Keratinocyte (primary cell): ENCODE measurements at regions not wholly inside any gene's neighbourhood (a gene's known extent, or its start where the extent isn't known, plus 50 kb on each side); places are given as distances from the start of the nearest gene placed in this dataset.

Experiments
- DNase-seq: peaks from one replicate; pipeline ENCODE4 v3.0.0-alpha.2; 2011; ENCODE audit warnings: low read depth, missing footprints, low spot score
- FAIRE-seq: peaks from 2 replicates; lab custom pipeline; 2011; peaks lifted over from hg19 to GRCh38; lab: Jason Lieb, UNC
- H2AFZ ChIP-seq: 2 replicates; pipeline ENCODE4 v1.6.0; 2012; ENCODE audit warnings: low read length, control low read depth, inconsistent platforms; ENCODE audit not compliant: control insufficient read depth
- H3K27ac ChIP-seq: 2 replicates; pipeline ENCODE4 v1.5.1; 2011; ENCODE audit warnings: low read length; ENCODE audit not compliant: control insufficient read depth, insufficient read depth
- H3K27me3 ChIP-seq: 3 replicates; pipeline ENCODE4 v1.6.0; 2011; ENCODE audit warnings: low read length; ENCODE audit not compliant: control insufficient read depth, insufficient read depth; ENCODE audit errors: extremely low read depth
- H3K36me3 ChIP-seq, 2 experiments: 2 replicates in 1 of 2; 3 replicates in 1 of 2; pipeline ENCODE4 v1.5.1; 2011; ENCODE audit warnings: low read length in 2 of 2, mild to moderate bottlenecking in 1 of 2; ENCODE audit not compliant: control insufficient read depth in 2 of 2, insufficient read depth in 2 of 2; ENCODE audit errors: extremely low read depth in 1 of 2
- H3K4me1 ChIP-seq: 3 replicates; pipeline ENCODE4 v1.5.1; 2011; ENCODE audit warnings: low read length; ENCODE audit not compliant: control insufficient read depth, insufficient read depth; ENCODE audit errors: extremely low read depth
- H3K4me2 ChIP-seq: 3 replicates; pipeline ENCODE4 v1.6.0; 2011; ENCODE audit warnings: low read depth, low read length; ENCODE audit not compliant: control insufficient read depth, insufficient read depth; ENCODE audit errors: extremely low read depth
- H3K4me3 ChIP-seq, 3 experiments: fragments of 200-600 bp in 1 of 3; sonication (generic) in 1 of 3; 2 replicates in 2 of 3; 3 replicates in 1 of 3; pipeline ENCODE4 v1.5.1; 2011 to 2016; ENCODE audit warnings: low read length in 3 of 3, mild to moderate bottlenecking in 3 of 3, control low read depth in 2 of 3, inconsistent platforms in 1 of 3, low read depth in 1 of 3, mixed read lengths in 1 of 3, mixed run types in 1 of 3, moderate library complexity in 1 of 3; ENCODE audit not compliant: control insufficient read depth in 2 of 3, insufficient read depth in 2 of 3; ENCODE audit errors: extremely low read depth in 1 of 3
- H3K79me2 ChIP-seq: 2 replicates; pipeline ENCODE4 v1.6.0; 2012; ENCODE audit warnings: low read length; ENCODE audit not compliant: control insufficient read depth, insufficient read depth
- H3K9ac ChIP-seq: 3 replicates; pipeline ENCODE4 v1.6.0; 2011; ENCODE audit warnings: low read length; ENCODE audit not compliant: control insufficient read depth, insufficient read depth; ENCODE audit errors: extremely low read depth
- H3K9me1 ChIP-seq: 3 replicates; pipeline ENCODE4 v1.6.0; 2011; ENCODE audit warnings: low read length; ENCODE audit not compliant: control insufficient read depth, insufficient read depth; ENCODE audit errors: extremely low read depth
- H3K9me3 ChIP-seq: 2 replicates; pipeline ENCODE4 v1.5.1; 2012; ENCODE audit warnings: low read depth, low read length; ENCODE audit not compliant: control insufficient read depth
- H4K20me1 ChIP-seq: 3 replicates; pipeline ENCODE4 v1.6.0; 2011; ENCODE audit warnings: low read length; ENCODE audit not compliant: control insufficient read depth, insufficient read depth; ENCODE audit errors: extremely low read depth
- CTCF ChIP-seq, 3 experiments: IDR thresholded peaks in 1 of 3; conservative IDR thresholded peaks in 1 of 3; optimal IDR thresholded peaks in 1 of 3; 2 replicates in 2 of 3; 3 replicates in 1 of 3; pipeline versions ENCODE3 to v1.5.1; 2011; ENCODE audit warnings: low read length in 3 of 3, mild to moderate bottlenecking in 3 of 3, moderate library complexity in 2 of 3, control low read depth in 1 of 3, inconsistent platforms in 1 of 3; ENCODE audit not compliant: insufficient read depth in 2 of 3; ENCODE audit errors: extremely low read depth in 1 of 3
- EZH2 ChIP-seq: IDR thresholded peaks from one replicate; pipeline ENCODE4 v1.6.1; 2012; ENCODE audit warnings: inconsistent platforms, mild to moderate bottlenecking, low read length, moderate library complexity
- dilution Hi-C: fragments of 300-500 bp; cut with MboI; formaldehyde crosslinking; loops from one replicate; pipeline ENCODE4 v1.7.0; 2020; ENCODE audit warnings: low sequenced_read_pairs; ENCODE audit not compliant: extremely low pct_ligation_motif_present

GRCh38 chr1:226492426-226493137, 56.0 kb upstream of the STUM start:
- H4K20me1 ChIP-seq = no peaks in the 10 kb centered on the region
- no peak overlapping the region for H3K4me3 ChIP-seq
- H3K4me1 ChIP-seq = peaks cover 8% of the 10 kb centered on the region
- H3K9ac ChIP-seq = no peak overlapping the region
- H3K36me3 ChIP-seq = no peaks in the 10 kb centered on the region
- dilution Hi-C loops = no loop called here
- FAIRE-seq (no peak), DNase-seq (no peak)
- TF ChIP-seq EZH2 (no peak), CTCF (optimal IDR thresholded peaks at IDR 0.05 in 1 of 3, IDR thresholded peaks at IDR 0.05 in 1 of 3, conservative IDR thresholded peaks at IDR 0.05 in 1 of 3; ENCODE audit: extremely low read depth in 1 of 3, insufficient read depth in 2 of 3, low read length in 3 of 3) (no peak)
- H3K4me2 ChIP-seq = no peak overlapping the region
- no peaks in the 10 kb centered on the region for H3K9me1 ChIP-seq
- H3K27ac ChIP-seq = no peak overlapping the region
- no peaks in the 10 kb centered on the region for H3K27me3 ChIP-seq
- no peaks in the 10 kb centered on the region for H3K9me3 ChIP-seq
- no peaks in the 10 kb centered on the region for H3K79me2 ChIP-seq
- no peak overlapping the region for H2AFZ ChIP-seq

- dilution Hi-C loops = no loop called here
- Histone ChIP-seq H3K9ac (no peak overlapping the region), H3K4me3 (no peak overlapping the region), H3K9me3 (no peaks in the 10 kb centered on the region), H3K36me3 (no peaks in the 10 kb centered on the region), H3K9me1 (no peaks in the 10 kb centered on the region), H3K27me3 (no peaks in the 10 kb centered on the region), H3K4me1 (no peaks in the 10 kb centered on the region), H3K79me2 (no peaks in the 10 kb centered on the region), H3K27ac (no peak overlapping the region), H3K4me2 (no peak overlapping the region), H2AFZ (no peak overlapping the region), H4K20me1 (no peaks in the 10 kb centered on the region)
- DNase-seq (no peak), FAIRE-seq (no peak)
- TF ChIP-seq EZH2 (no peak), CTCF (optimal IDR thresholded peaks at IDR 0.05 in 1 of 3, IDR thresholded peaks at IDR 0.05 in 1 of 3, conservative IDR thresholded peaks at IDR 0.05 in 1 of 3; ENCODE audit: extremely low read depth in 1 of 3, insufficient read depth in 2 of 3, low read length in 3 of 3) (no peak)
Observed at GRCh38 chr1:226494092-226494609, 54.4 kb upstream of the STUM start.
